A673 (cell line): ENCODE measurements at regions not wholly inside any gene's neighbourhood (a gene's known extent, or its start where the extent isn't known, plus 50 kb on each side); places are given as distances from the start of the nearest gene placed in this dataset.

Experiments used
- BruUV-seq: library from RNA; stranded (reverse); fragments of 400-500 nt; replicated peaks from 2 replicates; lab custom pipeline; 2021; lab: Mats Ljungman, UMichigan
- CTCF ChIA-PET: fragments of 300-600 bp; sonication (Branson Sonifier 250); formaldehyde crosslinking; loops from one replicate; lab custom pipeline; 2022; ENCODE audit warnings: antibody characterized with exemption; lab: Charles Lee
- POLR2A ChIA-PET: fragments of 300-600 bp; sonication (Branson Sonifier 250); formaldehyde crosslinking; loops from one replicate; lab custom pipeline; 2022; ENCODE audit warnings: antibody characterized with exemption; ENCODE audit not compliant: low non-redundant PET; lab: Charles Lee
- DNase-seq: peaks from one replicate; pipeline ENCODE4 v3.0.0-alpha.2; 2015; ENCODE audit warnings: low spot score
- H3K27ac ChIP-seq: fragments of 200-600 bp; sonication (generic); 2 replicates; pipeline ENCODE4 v1.5.1; 2016; ENCODE audit warnings: mixed run types, low read depth, mild to moderate bottlenecking, mixed read lengths, antibody characterized with exemption, low read length; ENCODE audit not compliant: poor library complexity, severe bottlenecking
- H3K27me3 ChIP-seq: fragments of 200-600 bp; sonication (generic); replicated peaks from 2 replicates; pipeline ENCODE4 v1.6.1; 2017; ENCODE audit warnings: mixed run types, low read depth, mild to moderate bottlenecking, mixed read lengths, antibody characterized with exemption, low read length; ENCODE audit not compliant: insufficient read depth, poor library complexity
- H3K36me3 ChIP-seq: fragments of 200-600 bp; sonication (generic); 2 replicates; pipeline ENCODE4 v1.6.1; 2016; ENCODE audit warnings: mixed run types, mild to moderate bottlenecking, mixed read lengths, antibody characterized with exemption, low read length; ENCODE audit not compliant: insufficient read depth, poor library complexity, severe bottlenecking
- H3K4me1 ChIP-seq: fragments of 200-600 bp; sonication (generic); 2 replicates; pipeline ENCODE4 v1.6.1; 2017; ENCODE audit warnings: mixed run types, mild to moderate bottlenecking, mixed read lengths, antibody characterized with exemption, low read length; ENCODE audit not compliant: insufficient read depth, poor library complexity, severe bottlenecking
- H3K4me3 ChIP-seq: fragments of 200-600 bp; sonication (generic); 2 replicates; pipeline ENCODE4 v1.5.1; 2016; ENCODE audit warnings: low read depth, mixed run types, mild to moderate bottlenecking, mixed read lengths, low read length; ENCODE audit not compliant: poor library complexity, severe bottlenecking
- H3K9me3 ChIP-seq: fragments of 200-600 bp; sonication (generic); 2 replicates; pipeline ENCODE4 v1.6.1; 2016; ENCODE audit warnings: mixed run types, low read depth, mild to moderate bottlenecking, mixed read lengths, antibody characterized with exemption, low read length; ENCODE audit not compliant: poor library complexity, severe bottlenecking
- EZH2 ChIP-seq: fragments of 200-600 bp; sonication (generic); IDR thresholded peaks from 2 replicates; pipeline ENCODE4 v1.6.1; 2017; ENCODE audit warnings: borderline replicate concordance, low read depth, mild to moderate bottlenecking, mixed read lengths, antibody characterized with exemption, low read length; ENCODE audit not compliant: poor library complexity, severe bottlenecking
- intact Hi-C: fragments of 100-400 bp; cut with micrococcal nuclease; formaldehyde crosslinking; loops from one replicate; pipeline ENCODE4 v1.10.0; 2022; ENCODE audit not compliant: unreplicated experiment
- TF ChIP-seq, protein P1 (sequence below): fragments of 300-800, 200-600 bp; sonication (generic); conservative IDR thresholded peaks from 2 replicates; pipeline ENCODE4 v1.5.1; 2017; ENCODE audit warnings: low read depth, mild to moderate bottlenecking, antibody characterized with exemption, low read length, moderate library complexity, mixed read lengths

DNA sequence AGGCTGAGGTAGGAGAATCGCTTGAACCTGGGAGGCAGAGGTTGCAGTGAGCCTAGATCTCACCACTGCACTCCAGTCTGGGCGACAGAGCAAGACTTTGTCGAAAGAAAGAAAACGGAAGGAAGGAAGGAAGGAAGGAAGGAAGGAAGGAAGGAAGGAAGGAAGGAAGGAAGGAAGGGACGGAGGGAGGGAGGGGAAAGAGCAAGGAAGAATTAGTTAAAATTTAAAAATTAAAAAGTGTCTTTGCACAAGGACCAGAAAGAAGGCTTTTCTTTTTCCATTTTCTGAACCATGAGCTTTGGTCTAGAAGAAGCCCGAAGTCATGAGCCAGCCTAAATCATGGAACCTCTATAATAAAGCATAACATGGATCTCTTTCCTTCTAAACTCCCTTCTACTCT, 138.2 kb upstream of the DNAJC10 start:
- TF ChIP-seq EZH2, result no peak
- TF ChIP-seq, protein P1, sequence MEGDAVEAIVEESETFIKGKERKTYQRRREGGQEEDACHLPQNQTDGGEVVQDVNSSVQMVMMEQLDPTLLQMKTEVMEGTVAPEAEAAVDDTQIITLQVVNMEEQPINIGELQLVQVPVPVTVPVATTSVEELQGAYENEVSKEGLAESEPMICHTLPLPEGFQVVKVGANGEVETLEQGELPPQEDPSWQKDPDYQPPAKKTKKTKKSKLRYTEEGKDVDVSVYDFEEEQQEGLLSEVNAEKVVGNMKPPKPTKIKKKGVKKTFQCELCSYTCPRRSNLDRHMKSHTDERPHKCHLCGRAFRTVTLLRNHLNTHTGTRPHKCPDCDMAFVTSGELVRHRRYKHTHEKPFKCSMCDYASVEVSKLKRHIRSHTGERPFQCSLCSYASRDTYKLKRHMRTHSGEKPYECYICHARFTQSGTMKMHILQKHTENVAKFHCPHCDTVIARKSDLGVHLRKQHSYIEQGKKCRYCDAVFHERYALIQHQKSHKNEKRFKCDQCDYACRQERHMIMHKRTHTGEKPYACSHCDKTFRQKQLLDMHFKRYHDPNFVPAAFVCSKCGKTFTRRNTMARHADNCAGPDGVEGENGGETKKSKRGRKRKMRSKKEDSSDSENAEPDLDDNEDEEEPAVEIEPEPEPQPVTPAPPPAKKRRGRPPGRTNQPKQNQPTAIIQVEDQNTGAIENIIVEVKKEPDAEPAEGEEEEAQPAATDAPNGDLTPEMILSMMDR, result no peak
- Histone ChIP-seq H3K27me3 (no peaks in the 10 kb centered on the region), H3K9me3 (no peaks in the 10 kb centered on the region), H3K36me3 (no peaks in the 10 kb centered on the region), H3K4me3 (no peak overlapping the region), H3K27ac (peak overlapping the region; percentile 89), H3K4me1 (peaks cover 26% of the 10 kb centered on the region)
- no TSS peak for BruUV-seq
- DNase-seq, result peak; percentile 83
- POLR2A ChIA-PET, result interaction anchor here (0.6 to 0.7 kb wide), 4 partner anchors 8 to 1006 kb away, joined by 5 to 7 read pairs (median 6); no protein-coding TSS in a partner anchor
- CTCF ChIA-PET, result interaction anchor here (0.5 to 2.1 kb wide), 7 partner anchors 9 to 392 kb away, joined by 3 to 23 read pairs (median 6); no protein-coding TSS in a partner anchor
- intact Hi-C loops, result loop anchor here (1.0 to 5.0 kb wide), 7 partner anchors 71 to 836 kb away; no protein-coding TSS in a partner anchor

DNA sequence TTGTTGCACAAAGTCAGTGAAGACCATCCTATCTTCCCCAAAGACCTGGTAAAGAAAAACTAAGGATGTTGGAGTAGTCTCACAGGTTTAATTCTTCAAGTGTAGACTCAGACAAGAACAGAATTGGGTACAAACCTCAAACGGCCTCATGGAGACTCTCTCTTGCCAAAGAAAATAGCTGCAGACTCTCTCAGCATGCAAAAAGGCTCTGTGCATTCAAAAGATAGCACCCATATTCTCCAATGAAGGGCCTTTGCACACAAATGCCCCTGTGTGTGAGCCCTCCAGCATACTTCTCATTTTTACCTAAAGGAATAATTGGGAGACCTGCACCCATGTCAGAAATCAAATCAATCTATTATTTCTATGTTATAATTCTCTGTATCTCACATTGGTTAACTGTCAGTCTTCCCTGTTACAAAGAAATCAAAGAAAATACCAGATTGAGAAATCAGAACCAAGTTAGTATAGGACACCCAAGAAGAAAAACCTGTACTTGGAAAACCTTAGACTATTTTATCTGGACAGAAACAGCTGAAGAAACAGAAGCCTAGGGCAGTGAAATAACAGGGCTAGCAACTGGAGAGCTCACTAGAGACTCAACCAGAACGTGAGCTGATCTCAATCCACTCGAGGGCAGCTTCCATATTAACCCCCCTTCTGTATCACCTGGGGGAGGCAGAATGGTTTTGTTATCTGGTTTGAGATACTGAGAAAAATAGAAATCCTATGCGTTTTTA, 134.7 kb upstream of the DNAJC10 start:
- Histone ChIP-seq H3K9me3 (no peaks in the 10 kb centered on the region), H3K27me3 (no peaks in the 10 kb centered on the region), H3K27ac (no peak overlapping the region), H3K4me3 (no peak overlapping the region), H3K4me1 (peaks cover 26% of the 10 kb centered on the region), H3K36me3 (no peaks in the 10 kb centered on the region)
- intact Hi-C loops, result no loop called here
- CTCF ChIA-PET, result no interaction called here
- DNase-seq, result no peak
- POLR2A ChIA-PET, result no interaction called here
- TF ChIP-seq, protein P1, result no peak
- no peak for TF ChIP-seq EZH2
- BruUV-seq, result no TSS peak

DNA sequence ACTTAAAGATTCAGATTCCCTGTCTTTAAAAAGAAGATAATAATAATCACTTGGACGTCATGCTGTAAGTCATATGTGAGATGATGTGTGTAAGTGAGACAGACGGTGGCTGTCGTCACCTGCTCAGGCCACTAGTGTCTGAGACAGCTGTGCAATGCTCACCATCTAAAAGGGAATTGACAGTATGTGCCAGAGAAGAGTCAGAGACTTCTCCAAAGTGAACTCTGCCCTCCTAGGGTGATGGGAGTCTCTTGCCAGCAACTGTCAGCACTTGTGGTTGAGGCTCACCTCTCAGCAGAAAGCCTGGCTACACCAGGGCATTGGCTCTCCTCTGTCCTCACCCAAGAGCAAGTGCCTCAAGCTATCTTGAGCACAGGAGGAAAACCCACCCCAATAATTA, 131.6 kb upstream of the DNAJC10 start:
- BruUV-seq, result no TSS peak
- ChIA-PET CTCF (no interaction called here), POLR2A (no interaction called here)
- TF ChIP-seq EZH2, result no peak
- TF ChIP-seq, protein P1, result no peak
- DNase-seq, result no peak
- Histone ChIP-seq H3K4me1 (peaks cover 7% of the 10 kb centered on the region), H3K36me3 (no peaks in the 10 kb centered on the region), H3K27ac (no peak overlapping the region), H3K9me3 (no peaks in the 10 kb centered on the region), H3K4me3 (no peak overlapping the region), H3K27me3 (no peaks in the 10 kb centered on the region)
- intact Hi-C loops, result no loop called here
